IPS DF 19.7 (cell line): ENCODE measurements at regions not wholly inside any gene's neighbourhood (a gene's known extent, or its start where the extent isn't known, plus 50 kb on each side); places are given as distances from the start of the nearest gene placed in this dataset.

Source experiments
- DNase-seq: peaks from one replicate; pipeline ENCODE4 v3.0.0-alpha.2; 2013; ENCODE audit warnings: low read depth, low spot score

- DNase-seq, result no peak
These were observed 144.6 kb upstream of the MAP9 start for GRCh38 chr4:155521382-155521781.

- DNase-seq, result no peak
These were observed 138.8 kb upstream of the MAP9 start for GRCh38 chr4:155515444-155516075.

- DNase-seq, result no peak
These were observed 137.9 kb upstream of the MAP9 start for GRCh38 chr4:155514628-155515027.

GRCh38 chr4:155512817-155513216 is 136.1 kb upstream of the MAP9 start:
- no peak for DNase-seq

- no peak for DNase-seq
These were observed 135.3 kb upstream of the MAP9 start for GRCh38 chr4:155512046-155512445.

GRCh38 chr4:155510771-155511170 is 134.0 kb upstream of the MAP9 start:
- no peak for DNase-seq

- DNase-seq, result no peak
These were observed 132.8 kb upstream of the MAP9 start for GRCh38 chr4:155509555-155509954.

DNA sequence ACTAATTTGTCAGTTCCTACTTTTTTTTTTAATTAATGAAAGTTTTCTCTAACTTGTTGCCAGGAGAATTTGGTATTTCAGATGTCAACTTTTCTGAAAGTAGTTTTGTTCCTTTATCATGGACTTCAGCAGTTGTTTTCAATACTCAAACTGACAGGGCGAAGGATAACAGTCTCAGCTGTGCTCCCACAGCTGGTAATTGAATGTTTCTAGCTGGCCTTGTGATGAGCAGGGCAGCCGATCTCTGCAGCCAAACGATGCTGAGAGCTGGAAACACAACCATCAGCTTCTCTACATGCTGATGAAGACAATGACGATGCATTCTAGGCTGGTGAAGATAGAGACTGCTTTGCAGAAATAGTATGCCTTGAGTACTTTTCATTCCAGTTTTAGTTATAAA is 130.0 kb upstream of the MAP9 start:
- no peak for DNase-seq

DNA sequence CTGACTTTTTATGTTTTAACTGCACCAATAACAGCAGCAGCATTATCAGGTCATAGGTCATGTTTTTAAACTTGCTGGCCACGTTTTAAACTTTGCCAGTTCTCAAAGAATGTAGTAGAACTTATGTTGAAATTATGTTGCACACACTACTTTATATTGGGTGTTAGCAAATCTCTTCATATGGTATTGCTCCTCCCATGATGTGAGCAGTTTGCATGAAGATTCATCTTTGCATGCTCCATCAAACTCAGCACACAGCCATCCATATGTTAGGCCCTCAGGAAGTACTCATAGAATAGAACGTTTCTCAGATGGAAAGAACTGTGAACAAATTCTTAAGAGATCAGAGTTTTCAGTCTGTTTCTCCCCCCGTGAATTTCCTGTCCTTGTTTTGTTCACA is 128.6 kb upstream of the MAP9 start:
- no peak for DNase-seq

DNA sequence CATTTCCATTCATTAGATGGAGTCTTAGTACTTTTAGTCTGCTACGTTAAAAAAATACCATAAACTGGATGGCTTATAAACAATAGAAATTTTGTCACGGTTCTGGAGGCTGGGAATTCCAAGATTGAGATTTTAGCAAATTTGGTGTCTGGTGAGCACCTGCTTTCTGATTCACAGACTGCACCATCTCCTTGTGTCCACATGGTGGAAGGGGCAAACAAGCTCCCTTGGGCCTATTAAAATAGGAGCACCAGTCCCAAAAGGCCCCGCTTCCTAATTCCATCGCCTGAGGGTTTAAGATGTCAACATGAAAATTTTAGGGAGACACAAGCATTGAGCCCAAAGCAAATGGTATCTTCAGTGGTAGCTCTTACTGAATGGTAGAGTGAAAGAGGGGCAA is 120.5 kb upstream of the MAP9 start:
- DNase-seq, result no peak

GRCh38 chr4:155496294-155496626 is 119.5 kb upstream of the MAP9 start:
- no peak for DNase-seq

GRCh38 chr4:155495572-155496293 is 119.0 kb upstream of the MAP9 start:
- DNase-seq, result no peak

DNA sequence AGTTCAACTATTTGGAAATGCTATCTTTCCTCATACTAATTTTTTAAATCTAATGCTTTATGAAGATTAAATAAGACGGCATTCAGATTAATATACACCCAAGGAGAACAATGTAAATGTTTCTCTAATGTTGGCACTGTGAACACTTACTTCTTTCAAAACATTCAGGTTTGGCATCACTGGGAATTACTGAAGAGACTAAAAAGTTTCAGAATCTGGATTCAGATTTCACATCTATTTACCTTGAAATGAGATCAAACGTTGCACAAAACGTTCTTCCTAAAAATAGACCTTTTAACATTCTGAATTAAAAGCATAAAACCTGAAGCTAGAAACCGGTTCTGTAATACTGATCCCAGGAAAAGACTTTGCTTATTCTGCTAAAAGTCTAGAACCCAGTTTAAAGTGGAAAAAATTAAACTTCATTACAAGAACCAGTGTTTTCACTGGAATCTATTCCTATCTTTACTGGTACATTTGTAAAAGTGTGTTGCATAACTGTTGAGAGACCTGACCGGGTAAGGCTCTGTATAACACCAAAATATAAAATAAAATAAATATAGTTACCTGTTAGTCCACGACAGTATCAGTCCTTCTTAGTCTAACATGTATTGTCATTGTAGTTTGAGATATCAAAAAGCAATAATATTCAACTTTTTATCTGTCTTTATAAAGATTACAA is 117.4 kb upstream of the MAP9 start:
- DNase-seq, result no peak

DNA sequence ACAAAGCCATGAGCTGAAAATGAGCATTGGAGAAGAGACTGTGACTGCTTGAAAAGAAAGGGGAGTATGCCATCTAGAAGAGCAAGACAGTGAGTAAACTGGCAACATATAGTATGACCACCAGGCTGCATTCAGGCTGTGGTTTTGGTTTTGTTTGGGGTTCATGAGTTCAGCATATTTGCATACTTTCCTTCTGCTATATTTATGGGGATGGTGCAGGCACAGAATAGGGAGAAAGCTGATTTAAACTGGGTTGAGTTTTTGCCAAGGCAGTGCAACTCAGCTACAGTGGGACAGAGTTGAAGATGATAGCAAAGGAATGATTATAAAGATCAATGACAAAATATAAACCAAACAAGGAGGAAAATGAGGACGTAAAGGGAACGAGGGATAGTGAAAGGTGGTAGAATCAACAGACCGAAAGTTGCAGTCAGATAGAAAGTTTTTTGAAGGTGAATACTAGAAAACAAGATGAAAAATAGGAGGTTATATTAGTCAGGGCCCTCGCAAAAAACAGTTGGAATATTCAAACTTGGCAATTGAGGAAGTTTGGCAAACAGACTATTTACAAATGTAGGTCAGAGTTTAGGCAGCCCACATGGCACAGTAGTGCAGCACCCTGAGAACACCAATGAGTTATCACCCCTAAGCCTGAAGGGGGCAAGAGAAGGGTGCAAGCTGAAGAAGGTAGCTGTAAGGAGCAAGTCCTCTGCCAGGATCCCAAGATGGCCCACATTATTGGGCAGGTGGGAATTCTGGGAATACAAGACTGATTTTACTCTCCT is 114.8 kb upstream of the MAP9 start:
- no peak for DNase-seq

GRCh38 chr4:155489271-155489670 is 112.5 kb upstream of the MAP9 start:
- DNase-seq, result no peak

- no peak for DNase-seq
These were observed 111.9 kb upstream of the MAP9 start for GRCh38 chr4:155488691-155489090.

DNA sequence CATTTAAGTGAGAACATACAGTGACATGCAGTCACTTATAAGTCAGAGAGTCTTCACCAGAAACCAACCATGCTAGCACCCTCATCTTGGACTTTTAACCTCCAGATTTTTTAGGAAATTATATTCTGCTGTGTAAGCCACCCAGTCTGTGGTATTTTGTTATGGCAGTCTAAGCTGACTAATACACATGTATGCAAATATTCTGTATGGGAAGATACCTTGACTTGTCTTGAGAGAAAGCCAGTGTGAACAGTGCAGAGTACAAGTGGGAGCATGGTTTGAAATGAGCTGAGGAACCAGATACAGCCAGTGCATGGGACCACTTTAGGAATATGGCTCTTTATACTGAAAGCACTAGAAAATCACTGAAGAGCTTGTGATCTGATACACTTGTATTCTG is 110.4 kb upstream of the MAP9 start:
- DNase-seq, result no peak

DNA sequence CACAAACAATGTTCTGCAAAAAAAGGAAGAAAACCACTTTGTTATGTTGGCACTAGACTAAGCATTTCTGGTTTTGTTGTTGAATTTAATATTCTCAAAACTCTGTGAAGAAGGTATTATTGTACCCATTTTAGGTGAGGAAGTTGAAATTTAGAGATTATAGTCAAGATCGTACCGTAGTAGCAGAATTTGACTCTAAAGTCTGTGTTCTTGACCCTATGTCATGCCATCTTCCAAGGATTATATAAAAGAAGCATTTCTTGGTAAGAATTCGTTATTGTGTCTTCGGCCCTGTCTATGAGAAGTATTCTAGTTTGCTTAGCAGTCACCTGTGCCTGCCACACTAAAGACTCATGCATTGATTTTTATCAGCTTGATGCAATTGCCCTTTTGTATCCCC is 104.4 kb upstream of the MAP9 start:
- DNase-seq, result no peak

DNA sequence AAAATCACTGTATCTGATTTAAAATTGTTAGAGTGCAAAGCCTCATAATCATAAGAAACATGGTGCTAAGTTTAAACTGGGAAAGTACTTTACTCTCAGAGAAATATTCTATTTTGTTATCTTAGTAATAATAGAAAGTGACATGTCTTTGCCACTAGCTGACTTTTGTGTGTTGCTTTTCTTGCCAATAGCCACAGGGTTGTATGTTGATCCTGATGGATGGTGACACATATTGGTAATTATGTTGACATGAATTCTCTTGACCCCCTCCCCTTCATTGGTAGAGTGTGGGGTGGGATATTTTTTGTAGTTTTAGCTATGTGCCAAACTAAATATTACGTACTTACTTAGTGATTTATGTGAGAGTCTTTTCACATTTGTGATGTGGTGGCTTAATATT is 103.1 kb upstream of the MAP9 start:
- no peak for DNase-seq

DNA sequence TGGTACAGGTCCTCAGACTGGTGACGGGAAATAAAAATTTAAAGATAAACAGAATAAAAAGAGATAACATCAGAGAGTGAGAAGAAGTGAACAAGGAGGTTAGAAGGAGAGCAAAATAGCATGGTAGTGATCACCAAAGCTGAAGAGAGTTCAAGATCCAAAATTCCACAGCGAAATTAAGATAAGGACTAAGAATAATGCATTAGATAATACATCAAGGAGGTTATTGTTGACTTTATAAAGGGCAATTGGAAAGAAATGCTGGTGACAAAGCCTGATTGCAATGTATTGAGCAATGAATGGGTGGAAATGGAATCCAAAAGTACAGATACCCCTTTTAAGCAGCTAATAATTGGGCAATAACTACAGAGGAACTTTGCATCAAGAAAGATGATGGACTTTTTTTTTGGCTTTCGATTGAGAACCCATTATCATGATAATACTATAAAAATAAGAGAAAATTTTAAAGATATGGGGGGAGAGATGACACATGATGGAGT is 101.6 kb upstream of the MAP9 start:
- DNase-seq, result no peak

DNA sequence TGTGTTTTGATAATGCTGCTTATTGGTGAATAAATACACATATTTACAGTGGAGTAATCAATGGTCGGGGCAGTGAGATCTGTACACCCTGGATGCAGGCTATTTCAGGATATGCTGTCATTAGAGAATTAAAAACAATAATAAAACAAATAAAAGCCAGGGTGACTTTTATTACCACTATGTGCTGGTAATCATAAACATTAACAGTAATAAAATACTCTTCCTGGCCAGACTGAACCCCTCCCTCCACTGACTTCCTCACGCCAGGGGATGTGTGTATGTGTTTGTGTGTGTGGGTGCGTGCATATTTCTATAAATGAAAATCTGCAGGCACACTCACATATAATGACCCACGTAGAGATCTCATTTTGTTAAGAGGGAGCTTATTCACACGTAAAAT is 98.0 kb upstream of the MAP9 start:
- DNase-seq, result no peak

DNA sequence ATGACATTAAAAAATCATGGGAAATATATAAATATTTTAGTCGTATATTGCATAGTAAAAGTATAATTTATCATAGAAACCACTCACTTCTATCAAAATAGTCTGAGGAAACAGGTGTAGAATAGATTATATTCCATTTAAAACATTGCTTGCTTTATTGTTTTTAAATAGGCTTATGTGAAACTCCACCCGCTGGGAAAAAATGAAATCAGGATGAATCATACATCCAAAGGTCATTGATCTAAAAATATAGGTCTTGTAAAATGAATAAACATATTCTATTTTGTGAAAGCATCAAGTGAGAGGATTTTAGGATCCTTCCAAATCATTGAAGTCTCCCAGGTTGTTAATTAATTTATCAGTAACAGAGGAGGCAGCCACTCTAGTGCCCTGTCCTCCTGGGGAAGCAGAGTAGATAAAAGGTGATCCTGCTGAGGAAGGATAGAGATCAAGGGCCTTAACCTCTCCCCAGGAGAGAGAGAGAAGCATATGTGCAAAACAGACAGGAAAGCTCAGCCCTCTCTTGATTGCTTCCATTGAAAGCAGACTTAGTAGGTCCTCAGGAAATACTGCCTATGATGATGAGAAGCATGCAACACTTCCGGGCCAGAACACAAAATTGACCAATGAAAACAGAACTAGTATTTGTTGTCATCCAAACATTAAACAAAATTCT is 96.8 kb upstream of the MAP9 start:
- no peak for DNase-seq
